ENCODE measurements at regions not wholly inside any gene's neighbourhood (a gene's known extent, or its start where the extent isn't known, plus 50 kb on each side); places are given as distances from the start of the nearest gene placed in this dataset.

DNA sequence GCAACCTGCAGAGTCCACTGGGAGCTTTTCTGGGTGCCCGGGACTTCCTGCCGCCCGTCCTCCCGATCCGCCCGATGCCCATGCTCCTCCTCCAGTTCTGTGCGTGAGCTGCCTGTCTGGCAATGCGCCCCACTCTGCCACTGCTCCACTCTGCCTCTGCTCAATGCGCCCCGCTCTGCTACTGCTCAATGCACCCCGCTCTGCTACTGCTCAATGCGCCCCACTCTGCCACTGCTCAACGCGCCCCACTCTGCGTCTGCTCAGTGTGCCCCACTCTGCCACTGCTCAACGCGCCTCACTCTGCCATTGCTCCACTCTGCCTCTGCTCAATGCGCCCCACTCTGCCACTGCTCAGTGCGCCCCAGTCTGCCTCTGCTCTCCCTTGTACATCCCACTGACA lies 436.0 kb downstream of the NR2F1-AS1 start:
- Histone ChIP-seq H3K4me3 (ENCODE audit: low read length in 2 of 2) (no peak overlapping the region), H3K27me3 (ENCODE audit: control insufficient read depth in 1 of 2, insufficient read depth in 2 of 2, low read length in 1 of 2) (no peaks in the 10 kb centered on the region), H3K36me3 (ENCODE audit: control insufficient read depth in 1 of 2, insufficient read depth in 2 of 2, low read length in 1 of 2) (no peaks in the 10 kb centered on the region), H3K27ac (ENCODE audit: low read depth in 1 of 2, low read length in 2 of 2) (no peak overlapping the region), H3K4me1 (ENCODE audit: control insufficient read depth in 1 of 2, insufficient read depth in 2 of 2, low read length in 2 of 2) (peaks cover 0 to 2% of the 10 kb centered on the region in 2 donors), H3K9me3 (ENCODE audit: control insufficient read depth, low read length) (no peaks in the 10 kb centered on the region)
- intact Hi-C loops (cut with DNase I) = no loop called here
- WGBS, 2 donors = 96% methylated on average over 19 of the region's 19 CpGs
- ATAC-seq (ENCODE audit: low FRiP score) = peak; percentile 54
- DNase-seq = peak in 1 of 2 donors; percentile 60

GRCh38 chr5:93141969-93142368 lies 439.1 kb downstream of the NR2F1-AS1 start:
- Histone ChIP-seq H3K9me3 (ENCODE audit: control insufficient read depth, low read length) (no peaks in the 10 kb centered on the region), H3K36me3 (ENCODE audit: control insufficient read depth in 1 of 2, insufficient read depth in 2 of 2, low read length in 1 of 2) (no peaks in the 10 kb centered on the region), H3K4me1 (ENCODE audit: control insufficient read depth in 1 of 2, insufficient read depth in 2 of 2, low read length in 2 of 2) (peaks cover 0 to 2% of the 10 kb centered on the region in 2 donors), H3K4me3 (ENCODE audit: low read length in 2 of 2) (no peak overlapping the region), H3K27me3 (ENCODE audit: control insufficient read depth in 1 of 2, insufficient read depth in 2 of 2, low read length in 1 of 2) (no peaks in the 10 kb centered on the region), H3K27ac (ENCODE audit: low read depth in 1 of 2, low read length in 2 of 2) (no peak overlapping the region)
- DNase-seq = no peak
- ATAC-seq (ENCODE audit: low FRiP score) = no peak
- intact Hi-C loops (cut with DNase I) = no loop called here
- 19 to 24% methylated on average over 2 of the region's 2 CpGs for WGBS, 2 donors

DNA sequence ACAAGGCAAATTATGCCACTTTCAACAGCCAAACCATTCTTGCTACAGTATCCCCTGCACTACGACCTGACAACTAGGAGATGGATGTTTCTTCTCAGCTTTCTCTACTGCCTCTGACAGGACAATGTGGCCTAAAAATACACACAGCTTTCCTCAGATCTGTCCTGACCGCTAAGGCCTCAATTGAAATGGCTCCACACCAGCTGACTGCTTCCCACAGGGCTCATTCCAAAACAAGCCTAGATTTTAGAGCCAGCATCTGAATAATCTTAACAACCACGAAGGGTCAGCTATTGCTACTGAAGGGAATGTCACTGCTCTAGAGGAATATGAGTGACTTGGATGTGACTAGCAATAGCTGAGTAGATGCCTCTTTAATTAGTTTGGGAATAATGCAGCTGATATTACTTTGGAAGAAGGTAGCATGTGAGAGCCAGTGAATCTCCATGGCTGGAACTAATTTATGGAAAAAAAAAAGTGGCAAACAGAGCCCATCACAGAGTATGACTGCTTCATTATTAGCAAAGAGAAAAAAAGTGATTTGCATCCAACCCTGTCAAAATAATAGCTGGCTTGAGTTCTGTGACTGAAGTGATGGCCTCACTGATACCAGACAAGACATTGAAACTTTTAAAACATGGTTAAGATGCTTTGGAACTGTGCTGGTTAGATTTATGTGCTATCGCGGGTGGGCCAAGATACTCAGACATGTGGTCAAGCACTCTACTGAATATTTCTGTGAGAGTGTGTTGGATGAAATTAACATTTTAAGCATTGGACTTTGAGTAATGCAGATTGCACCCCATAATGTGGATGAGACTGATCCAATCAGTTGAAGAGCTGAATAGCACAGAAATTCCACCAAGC lies 450.2 kb downstream of the NR2F1-AS1 start:
- no peaks in the 10 kb centered on the region for H3K9me3 ChIP-seq (ENCODE audit: control insufficient read depth, low read length)
- no peak overlapping the region for H3K4me3 ChIP-seq (ENCODE audit: low read length in 2 of 2)
- DNase-seq = no peak
- no peaks in the 10 kb centered on the region for H3K27me3 ChIP-seq (ENCODE audit: control insufficient read depth in 1 of 2, insufficient read depth in 2 of 2, low read length in 1 of 2)
- peaks cover 0 to 2% of the 10 kb centered on the region in 2 donors for H3K4me1 ChIP-seq (ENCODE audit: control insufficient read depth in 1 of 2, insufficient read depth in 2 of 2, low read length in 2 of 2)
- peak; percentile 66 for ATAC-seq (ENCODE audit: low FRiP score)
- 52 to 53% methylated on average over 5 of the region's 5 CpGs for WGBS, 2 donors
- no peak overlapping the region for H3K27ac ChIP-seq (ENCODE audit: low read depth in 1 of 2, low read length in 2 of 2)
- intact Hi-C loops (cut with DNase I) = no loop called here
- H3K36me3 ChIP-seq (ENCODE audit: control insufficient read depth in 1 of 2, insufficient read depth in 2 of 2, low read length in 1 of 2) = no peaks in the 10 kb centered on the region

DNA sequence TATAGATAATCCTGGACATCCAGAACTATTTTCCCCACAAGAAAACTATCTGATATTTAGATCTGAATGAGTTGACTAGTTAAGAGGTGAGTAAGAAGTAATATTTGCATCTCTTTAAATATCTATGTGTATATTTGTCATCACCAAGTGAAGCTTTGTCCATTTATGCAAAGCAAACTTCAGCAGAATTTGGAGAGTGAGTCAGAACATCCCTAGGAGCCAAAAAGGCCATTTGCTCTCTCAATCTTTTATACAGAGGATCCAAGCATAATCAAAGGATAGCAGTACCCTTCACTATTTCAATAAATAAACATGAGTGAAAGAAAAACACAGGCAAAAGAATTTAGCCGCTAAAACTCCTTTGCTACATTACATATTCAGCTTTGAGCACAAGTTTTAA lies 454.4 kb downstream of the NR2F1-AS1 start:
- intact Hi-C loops (cut with DNase I) = no loop called here
- DNase-seq = no peak
- Histone ChIP-seq H3K4me1 (ENCODE audit: control insufficient read depth in 1 of 2, insufficient read depth in 2 of 2, low read length in 2 of 2) (peaks cover 0 to 2% of the 10 kb centered on the region in 2 donors), H3K27ac (ENCODE audit: low read depth in 1 of 2, low read length in 2 of 2) (no peak overlapping the region), H3K4me3 (ENCODE audit: low read length in 2 of 2) (no peak overlapping the region), H3K9me3 (ENCODE audit: control insufficient read depth, low read length) (no peaks in the 10 kb centered on the region), H3K27me3 (ENCODE audit: control insufficient read depth in 1 of 2, insufficient read depth in 2 of 2, low read length in 1 of 2) (no peaks in the 10 kb centered on the region), H3K36me3 (ENCODE audit: control insufficient read depth in 1 of 2, insufficient read depth in 2 of 2, low read length in 1 of 2) (no peaks in the 10 kb centered on the region)
- WGBS, 2 donors = 17 to 27% methylated on average over 1 of the region's 1 CpG
- ATAC-seq (ENCODE audit: low FRiP score) = no peak

GRCh38 chr5:93123127-93123526 lies 457.9 kb downstream of the NR2F1-AS1 start:
- no peaks in the 10 kb centered on the region for H3K4me1 ChIP-seq (ENCODE audit: control insufficient read depth in 1 of 2, insufficient read depth in 2 of 2, low read length in 2 of 2)
- intact Hi-C loops (cut with DNase I) = no loop called here
- H3K36me3 ChIP-seq (ENCODE audit: control insufficient read depth in 1 of 2, insufficient read depth in 2 of 2, low read length in 1 of 2) = no peaks in the 10 kb centered on the region
- H3K4me3 ChIP-seq (ENCODE audit: low read length in 2 of 2) = no peak overlapping the region
- ATAC-seq (ENCODE audit: low FRiP score) (no peak), DNase-seq (no peak)
- no peaks in the 10 kb centered on the region for H3K27me3 ChIP-seq (ENCODE audit: control insufficient read depth in 1 of 2, insufficient read depth in 2 of 2, low read length in 1 of 2)
- no peaks in the 10 kb centered on the region for H3K9me3 ChIP-seq (ENCODE audit: control insufficient read depth, low read length)
- H3K27ac ChIP-seq (ENCODE audit: low read depth in 1 of 2, low read length in 2 of 2) = no peak overlapping the region

DNA sequence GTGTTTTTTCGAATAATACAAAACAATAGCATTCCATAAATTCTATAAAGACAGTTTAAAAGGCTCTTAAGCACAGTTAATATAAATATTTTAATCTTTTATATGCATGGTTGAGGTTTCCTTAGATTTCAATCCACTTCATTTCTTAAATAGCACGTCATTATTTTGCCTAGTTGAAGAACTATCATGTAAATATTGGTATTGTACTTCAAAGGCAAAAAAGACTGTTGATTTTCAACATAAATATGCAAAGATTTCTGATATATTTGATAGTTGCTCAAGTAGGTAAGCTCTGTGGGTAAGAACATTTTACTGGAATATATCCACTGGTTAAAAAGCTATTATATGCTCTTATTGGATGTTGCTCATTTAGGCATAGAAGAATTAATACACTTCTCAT lies 458.6 kb downstream of the NR2F1-AS1 start:
- no peaks in the 10 kb centered on the region for H3K9me3 ChIP-seq (ENCODE audit: control insufficient read depth, low read length)
- no peaks in the 10 kb centered on the region for H3K27me3 ChIP-seq (ENCODE audit: control insufficient read depth in 1 of 2, insufficient read depth in 2 of 2, low read length in 1 of 2)
- no peaks in the 10 kb centered on the region for H3K4me1 ChIP-seq (ENCODE audit: control insufficient read depth in 1 of 2, insufficient read depth in 2 of 2, low read length in 2 of 2)
- no peaks in the 10 kb centered on the region for H3K36me3 ChIP-seq (ENCODE audit: control insufficient read depth in 1 of 2, insufficient read depth in 2 of 2, low read length in 1 of 2)
- ATAC-seq (ENCODE audit: low FRiP score) (no peak), DNase-seq (no peak)
- 82 to 87% methylated on average over 2 of the region's 2 CpGs for WGBS, 2 donors
- H3K27ac ChIP-seq (ENCODE audit: low read depth in 1 of 2, low read length in 2 of 2) = no peak overlapping the region
- intact Hi-C loops (cut with DNase I) = no loop called here
- no peak overlapping the region for H3K4me3 ChIP-seq (ENCODE audit: low read length in 2 of 2)

DNA sequence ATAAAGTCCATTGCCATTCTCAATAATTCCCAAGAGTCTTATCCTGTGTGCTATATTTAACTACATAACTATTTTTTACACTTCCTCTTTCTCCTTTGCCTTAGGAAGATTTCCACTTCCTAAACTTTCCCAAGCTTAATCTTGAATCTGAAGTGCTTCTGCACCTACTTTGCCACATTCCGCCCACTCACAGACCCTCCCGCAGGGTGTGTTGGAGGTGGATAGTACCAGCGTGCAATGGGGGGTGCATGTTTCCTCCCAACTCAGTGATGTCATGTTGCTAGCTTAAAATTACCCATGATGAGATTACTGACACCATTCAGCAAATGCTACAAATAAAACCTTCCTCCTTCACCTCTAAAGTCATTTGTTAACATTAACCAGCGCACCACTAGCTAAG lies 460.2 kb downstream of the NR2F1-AS1 start:
- no peak overlapping the region for H3K4me3 ChIP-seq (ENCODE audit: low read length in 2 of 2)
- no peaks in the 10 kb centered on the region for H3K36me3 ChIP-seq (ENCODE audit: control insufficient read depth in 1 of 2, insufficient read depth in 2 of 2, low read length in 1 of 2)
- no peaks in the 10 kb centered on the region for H3K4me1 ChIP-seq (ENCODE audit: control insufficient read depth in 1 of 2, insufficient read depth in 2 of 2, low read length in 2 of 2)
- WGBS, 2 donors = 64 to 77% methylated on average over 4 of the region's 4 CpGs
- H3K27ac ChIP-seq (ENCODE audit: low read depth in 1 of 2, low read length in 2 of 2) = no peak overlapping the region
- no peak for DNase-seq
- intact Hi-C loops (cut with DNase I) = no loop called here
- H3K27me3 ChIP-seq (ENCODE audit: control insufficient read depth in 1 of 2, insufficient read depth in 2 of 2, low read length in 1 of 2) = no peaks in the 10 kb centered on the region
- ATAC-seq (ENCODE audit: low FRiP score) = no peak
- H3K9me3 ChIP-seq (ENCODE audit: control insufficient read depth, low read length) = no peaks in the 10 kb centered on the region

DNA sequence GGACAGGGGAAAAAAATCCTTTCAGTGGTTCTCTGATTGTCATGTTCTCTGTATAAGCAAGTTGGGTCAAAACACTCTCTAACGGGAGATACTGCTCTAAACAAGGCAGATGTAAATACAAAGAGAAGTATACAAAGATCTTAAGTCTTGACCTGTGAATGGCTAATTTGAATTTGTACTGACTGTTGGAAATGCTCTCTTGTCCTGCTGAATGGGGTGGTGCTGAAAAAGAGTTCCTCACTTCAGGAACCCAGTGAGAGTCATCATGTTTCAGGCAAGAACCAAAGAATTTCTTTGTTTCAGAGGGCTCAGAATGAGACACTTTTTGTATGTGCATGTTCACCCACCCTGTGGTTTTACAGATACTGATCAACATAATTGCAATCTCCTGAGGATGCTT lies 461.0 kb downstream of the NR2F1-AS1 start:
- DNase-seq = no peak
- Histone ChIP-seq H3K9me3 (ENCODE audit: control insufficient read depth, low read length) (no peaks in the 10 kb centered on the region), H3K36me3 (ENCODE audit: control insufficient read depth in 1 of 2, insufficient read depth in 2 of 2, low read length in 1 of 2) (no peaks in the 10 kb centered on the region), H3K27ac (ENCODE audit: low read depth in 1 of 2, low read length in 2 of 2) (no peak overlapping the region), H3K4me3 (ENCODE audit: low read length in 2 of 2) (no peak overlapping the region), H3K4me1 (ENCODE audit: control insufficient read depth in 1 of 2, insufficient read depth in 2 of 2, low read length in 2 of 2) (no peaks in the 10 kb centered on the region), H3K27me3 (ENCODE audit: control insufficient read depth in 1 of 2, insufficient read depth in 2 of 2, low read length in 1 of 2) (no peaks in the 10 kb centered on the region)
- intact Hi-C loops (cut with DNase I) = no loop called here
- ATAC-seq (ENCODE audit: low FRiP score) = no peak
- WGBS, 2 donors = 83 to 86% methylated on average over 1 of the region's 1 CpG

DNA sequence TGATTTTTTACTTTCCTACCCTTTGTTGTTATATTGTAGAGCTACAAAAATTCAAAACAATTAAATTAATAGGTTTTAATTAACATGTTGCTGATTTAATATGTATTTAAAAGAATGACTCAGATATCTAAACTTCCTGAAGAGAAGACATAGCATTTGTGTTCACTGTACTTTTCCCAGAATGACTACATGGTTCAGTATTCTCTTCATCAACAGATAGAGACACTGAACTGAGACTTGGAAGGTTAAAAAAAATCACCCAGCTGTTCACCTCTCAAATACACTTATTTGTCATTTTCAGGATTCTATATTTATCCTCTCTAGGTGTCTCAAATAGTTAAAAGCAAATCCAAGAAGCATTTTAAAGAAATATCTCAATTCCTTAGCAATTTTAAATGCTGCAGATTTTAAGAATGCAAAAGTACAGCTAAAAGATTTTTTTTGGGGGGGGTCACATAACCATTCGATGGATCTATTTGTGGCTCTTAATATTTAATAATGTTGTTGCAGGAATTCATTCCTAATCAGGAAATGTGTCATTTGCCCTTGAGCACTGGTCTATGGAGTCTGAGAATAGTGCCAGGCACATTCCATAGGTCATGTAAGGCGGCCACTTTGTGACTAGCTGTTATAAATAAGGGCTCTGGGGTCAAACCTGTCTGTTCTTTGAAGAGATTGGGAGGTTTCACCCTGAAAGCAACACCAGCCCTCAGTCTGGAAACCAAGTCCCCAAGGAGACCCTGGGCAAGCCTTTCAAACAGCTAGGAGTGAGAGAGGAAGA lies 463.1 kb downstream of the NR2F1-AS1 start:
- no peak for ATAC-seq (ENCODE audit: low FRiP score)
- Histone ChIP-seq H3K4me3 (ENCODE audit: low read length in 2 of 2) (no peak overlapping the region), H3K36me3 (ENCODE audit: control insufficient read depth in 1 of 2, insufficient read depth in 2 of 2, low read length in 1 of 2) (no peaks in the 10 kb centered on the region), H3K9me3 (ENCODE audit: control insufficient read depth, low read length) (no peaks in the 10 kb centered on the region), H3K27me3 (ENCODE audit: control insufficient read depth in 1 of 2, insufficient read depth in 2 of 2, low read length in 1 of 2) (no peaks in the 10 kb centered on the region), H3K4me1 (ENCODE audit: control insufficient read depth in 1 of 2, insufficient read depth in 2 of 2, low read length in 2 of 2) (no peaks in the 10 kb centered on the region), H3K27ac (ENCODE audit: low read depth in 1 of 2, low read length in 2 of 2) (no peak overlapping the region)
- intact Hi-C loops (cut with DNase I) = no loop called here
- no peak for DNase-seq
- 32 to 40% methylated on average over 2 of the region's 2 CpGs for WGBS, 2 donors
